Ishikawa (cell line): ENCODE measurements at regions not wholly inside any gene's neighbourhood (a gene's known extent, or its start where the extent isn't known, plus 50 kb on each side); places are given as distances from the start of the nearest gene placed in this dataset.

ENCODE experiments used
- CEBPB ChIP-seq: IDR thresholded peaks from 2 replicates; pipeline ENCODE4 v1.6.1; 2012
- CREB1 ChIP-seq: IDR thresholded peaks from 2 replicates; pipeline ENCODE4 v1.6.1; 2012; ENCODE audit warnings: low read depth
- EGR1 ChIP-seq: IDR thresholded peaks from 2 replicates; pipeline ENCODE4 v1.6.1; 2012
- EP300 ChIP-seq: IDR thresholded peaks from 2 replicates; pipeline ENCODE4 v1.6.1; 2012; ENCODE audit warnings: borderline replicate concordance
- FOXM1 ChIP-seq: IDR thresholded peaks from 2 replicates; pipeline ENCODE4 v1.6.1; 2012; ENCODE audit warnings: low read depth, borderline replicate concordance
- NFIC ChIP-seq: IDR thresholded peaks from 2 replicates; pipeline ENCODE4 v1.6.1; 2012
- RAD21 ChIP-seq: IDR thresholded peaks from 2 replicates; pipeline ENCODE4 v1.6.1; 2012; ENCODE audit warnings: low read depth
- TAF1 ChIP-seq: IDR thresholded peaks from 2 replicates; pipeline ENCODE4 v1.6.1; 2012; ENCODE audit warnings: low read depth, mild to moderate bottlenecking
- TCF12 ChIP-seq: IDR thresholded peaks from 2 replicates; pipeline ENCODE4 v1.6.1; 2012; ENCODE audit warnings: low read depth
- TEAD4 ChIP-seq: IDR thresholded peaks from 2 replicates; pipeline ENCODE4 v1.6.1; 2012
- YY1 ChIP-seq: IDR thresholded peaks from 2 replicates; pipeline ENCODE4 v1.6.1; 2012; ENCODE audit warnings: low read depth
- ZBTB7A ChIP-seq: IDR thresholded peaks from 2 replicates; pipeline ENCODE4 v1.6.1; 2012; ENCODE audit warnings: low read depth
- TF ChIP-seq, protein P1 (sequence below): IDR thresholded peaks from 2 replicates; pipeline ENCODE4 v1.6.1; 2012
- TF ChIP-seq, protein P2 (sequence below): IDR thresholded peaks from 2 replicates; pipeline ENCODE4 v1.6.1; 2012
- TF ChIP-seq, protein P3 (sequence below): IDR thresholded peaks from 2 replicates; pipeline ENCODE4 v1.6.1; 2012; ENCODE audit warnings: low read depth, mild to moderate bottlenecking

DNA sequence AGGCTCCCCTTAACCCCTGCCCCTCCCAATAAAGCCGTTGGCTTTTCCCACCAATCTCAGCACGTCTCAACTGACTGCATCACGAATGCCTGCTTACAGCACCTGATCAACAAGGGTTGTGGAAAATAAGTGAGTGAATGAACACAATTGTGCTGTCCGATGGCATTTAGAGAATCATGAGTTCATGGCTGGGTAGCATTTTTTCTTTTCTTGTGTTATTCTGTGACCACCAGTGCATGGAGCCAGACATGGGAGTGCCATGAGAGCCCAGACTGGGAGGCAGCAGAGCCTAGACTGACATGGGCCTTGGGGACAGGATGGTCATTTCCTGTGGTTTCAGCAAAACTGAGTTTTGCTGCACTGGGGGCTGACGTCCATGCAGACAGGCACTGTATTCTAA, 254.1 kb upstream of the IGFBP3 start:
- 0 out of 2 replicates have a peak, but pooled peaks have one; percentile 7 for TF ChIP-seq EP300
- no peak for TF ChIP-seq CREB1
- TF ChIP-seq FOXM1: no peak

DNA sequence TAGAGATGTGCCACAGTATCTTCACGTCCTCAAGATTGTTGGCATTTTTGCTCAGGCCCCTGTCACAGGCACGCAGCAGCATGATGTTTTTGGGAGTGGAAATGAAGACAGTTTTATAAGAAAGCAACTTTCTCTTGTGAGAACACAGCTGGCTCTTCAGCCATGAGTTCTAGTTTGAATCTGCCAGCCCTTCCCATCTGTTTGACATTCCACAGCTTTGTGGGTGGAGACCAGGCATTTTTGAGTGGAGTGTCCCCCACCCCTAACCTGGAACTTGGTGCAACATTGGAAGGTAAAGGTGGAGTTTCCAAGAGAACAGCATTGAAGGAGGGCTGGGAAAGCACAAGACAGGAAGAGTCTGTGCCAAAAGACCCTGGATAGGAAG, 253.1 kb upstream of the IGFBP3 start:
- TF ChIP-seq FOXM1 (no peak), CEBPB (no peak), CREB1 (no peak), ZBTB7A (no peak), TAF1 (no peak), EP300 (no peak), YY1 (no peak), NFIC (no peak), TCF12 (no peak), RAD21 (no peak), TEAD4 (no peak)
- TF ChIP-seq, protein P1, sequence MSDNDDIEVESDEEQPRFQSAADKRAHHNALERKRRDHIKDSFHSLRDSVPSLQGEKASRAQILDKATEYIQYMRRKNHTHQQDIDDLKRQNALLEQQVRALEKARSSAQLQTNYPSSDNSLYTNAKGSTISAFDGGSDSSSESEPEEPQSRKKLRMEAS: no peak
- TF ChIP-seq, protein P2, sequence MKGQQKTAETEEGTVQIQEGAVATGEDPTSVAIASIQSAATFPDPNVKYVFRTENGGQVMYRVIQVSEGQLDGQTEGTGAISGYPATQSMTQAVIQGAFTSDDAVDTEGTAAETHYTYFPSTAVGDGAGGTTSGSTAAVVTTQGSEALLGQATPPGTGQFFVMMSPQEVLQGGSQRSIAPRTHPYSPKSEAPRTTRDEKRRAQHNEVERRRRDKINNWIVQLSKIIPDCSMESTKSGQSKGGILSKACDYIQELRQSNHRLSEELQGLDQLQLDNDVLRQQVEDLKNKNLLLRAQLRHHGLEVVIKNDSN: no peak

DNA sequence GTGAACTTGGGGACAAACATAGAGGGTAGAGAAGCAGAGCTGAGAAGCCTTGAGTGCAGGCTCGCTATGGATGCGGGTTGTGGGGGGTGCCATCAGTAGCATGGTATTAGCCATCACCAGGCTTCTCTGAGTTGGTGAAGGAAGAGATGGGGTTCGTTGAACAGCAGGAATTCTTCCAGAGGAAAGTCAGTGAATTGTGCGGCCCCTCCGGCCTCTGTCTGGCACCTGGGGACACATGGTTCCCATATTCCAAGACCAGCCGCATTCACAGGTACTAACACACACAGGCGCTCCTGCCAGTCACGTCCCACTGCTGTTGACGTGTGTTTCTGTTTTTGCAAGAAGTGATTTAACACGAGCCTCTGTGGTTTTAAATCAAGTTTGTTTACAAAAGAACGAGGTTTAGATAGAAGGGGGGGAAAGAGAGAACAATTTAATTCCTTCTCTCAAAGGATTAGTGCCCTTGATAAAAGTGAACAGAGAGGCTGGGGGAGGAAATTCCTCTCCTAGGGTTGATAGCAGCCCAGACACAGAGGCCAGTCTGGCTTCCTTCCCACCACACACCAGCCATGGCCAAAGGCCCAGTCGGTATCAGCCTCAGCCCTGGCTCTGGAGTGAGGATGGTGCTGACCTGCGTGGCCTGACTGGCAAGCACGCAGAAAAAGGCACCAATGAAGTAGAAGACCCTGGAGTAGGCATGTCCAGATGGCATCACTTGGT, 252.6 kb upstream of the IGFBP3 start:
- TF ChIP-seq CREB1 (no peak), NFIC (no peak), EP300 (no peak), TAF1 (no peak), TCF12 (no peak), ZBTB7A (no peak), CEBPB (no peak), YY1 (no peak), TEAD4 (no peak), EGR1 (no peak), FOXM1 (no peak), RAD21 (no peak)
- TF ChIP-seq, protein P1: no peak
- TF ChIP-seq, protein P2: no peak
- TF ChIP-seq, protein P3, sequence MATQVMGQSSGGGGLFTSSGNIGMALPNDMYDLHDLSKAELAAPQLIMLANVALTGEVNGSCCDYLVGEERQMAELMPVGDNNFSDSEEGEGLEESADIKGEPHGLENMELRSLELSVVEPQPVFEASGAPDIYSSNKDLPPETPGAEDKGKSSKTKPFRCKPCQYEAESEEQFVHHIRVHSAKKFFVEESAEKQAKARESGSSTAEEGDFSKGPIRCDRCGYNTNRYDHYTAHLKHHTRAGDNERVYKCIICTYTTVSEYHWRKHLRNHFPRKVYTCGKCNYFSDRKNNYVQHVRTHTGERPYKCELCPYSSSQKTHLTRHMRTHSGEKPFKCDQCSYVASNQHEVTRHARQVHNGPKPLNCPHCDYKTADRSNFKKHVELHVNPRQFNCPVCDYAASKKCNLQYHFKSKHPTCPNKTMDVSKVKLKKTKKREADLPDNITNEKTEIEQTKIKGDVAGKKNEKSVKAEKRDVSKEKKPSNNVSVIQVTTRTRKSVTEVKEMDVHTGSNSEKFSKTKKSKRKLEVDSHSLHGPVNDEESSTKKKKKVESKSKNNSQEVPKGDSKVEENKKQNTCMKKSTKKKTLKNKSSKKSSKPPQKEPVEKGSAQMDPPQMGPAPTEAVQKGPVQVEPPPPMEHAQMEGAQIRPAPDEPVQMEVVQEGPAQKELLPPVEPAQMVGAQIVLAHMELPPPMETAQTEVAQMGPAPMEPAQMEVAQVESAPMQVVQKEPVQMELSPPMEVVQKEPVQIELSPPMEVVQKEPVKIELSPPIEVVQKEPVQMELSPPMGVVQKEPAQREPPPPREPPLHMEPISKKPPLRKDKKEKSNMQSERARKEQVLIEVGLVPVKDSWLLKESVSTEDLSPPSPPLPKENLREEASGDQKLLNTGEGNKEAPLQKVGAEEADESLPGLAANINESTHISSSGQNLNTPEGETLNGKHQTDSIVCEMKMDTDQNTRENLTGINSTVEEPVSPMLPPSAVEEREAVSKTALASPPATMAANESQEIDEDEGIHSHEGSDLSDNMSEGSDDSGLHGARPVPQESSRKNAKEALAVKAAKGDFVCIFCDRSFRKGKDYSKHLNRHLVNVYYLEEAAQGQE: no peak

DNA sequence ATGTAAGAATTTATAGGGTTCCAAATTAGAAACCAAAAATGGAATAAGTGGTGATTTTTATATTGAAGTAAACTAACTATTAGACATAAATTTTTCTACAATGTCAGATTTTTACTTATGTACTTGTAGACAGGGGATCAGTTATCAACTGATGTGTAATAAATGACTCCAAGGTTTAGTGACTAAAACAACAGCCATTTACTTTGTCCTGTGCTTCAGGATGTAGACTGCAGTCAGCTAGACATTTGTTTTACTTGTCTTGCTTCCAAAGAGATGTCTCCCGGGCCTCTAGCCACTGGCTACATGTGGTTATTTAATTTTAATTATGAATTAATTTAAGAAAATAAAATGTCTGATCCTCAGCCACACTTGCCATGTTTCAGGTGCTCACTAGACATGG, 249.7 kb upstream of the IGFBP3 start:
- no peak for TF ChIP-seq EGR1
- no peak for TF ChIP-seq CREB1
- no peak for TF ChIP-seq CEBPB
- no peak for TF ChIP-seq ZBTB7A
- no peak for TF ChIP-seq TEAD4
- no peak for TF ChIP-seq TCF12
- no peak for TF ChIP-seq FOXM1
- TF ChIP-seq, protein P2: no peak
- no peak for TF ChIP-seq EP300
- TF ChIP-seq, protein P1: no peak
- TF ChIP-seq, protein P3: no peak

DNA sequence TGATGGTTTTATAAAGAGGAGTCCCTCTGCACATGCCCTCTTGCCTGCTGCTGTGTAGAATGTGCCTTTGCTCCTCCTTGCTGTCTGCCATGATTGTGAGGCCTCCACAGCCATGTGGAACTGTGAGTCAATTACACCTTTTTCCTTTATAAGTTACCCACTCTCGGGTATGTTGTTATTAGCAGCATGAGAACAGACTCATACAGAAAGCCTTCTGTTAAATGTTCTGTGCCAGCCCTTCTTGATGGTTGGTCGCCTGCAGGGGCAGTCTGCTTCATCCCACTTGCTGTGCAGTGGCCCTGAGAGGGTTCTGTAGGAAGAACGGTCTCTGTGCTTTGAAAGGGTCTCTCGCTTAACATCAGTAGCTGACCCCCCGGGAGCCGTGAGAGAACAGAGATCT, 248.9 kb upstream of the IGFBP3 start:
- TF ChIP-seq EP300 (no peak), CREB1 (no peak), TEAD4 (no peak), EGR1 (no peak), NFIC (no peak)
- TF ChIP-seq, protein P3: no peak
- TF ChIP-seq, protein P1: no peak
- TF ChIP-seq, protein P2: no peak
